H9 (cell line): ENCODE measurements at regions not wholly inside any gene's neighbourhood (a gene's known extent, or its start where the extent isn't known, plus 50 kb on each side); places are given as distances from the start of the nearest gene placed in this dataset.

Experiments
- DNase-seq: peaks from one replicate; pipeline ENCODE4 v3.0.0-alpha.2; 2017
- H2AFZ ChIP-seq: one replicate; pipeline ENCODE4 v1.6.1; 2013; ENCODE audit warnings: mild to moderate bottlenecking, low read length, control low read depth, moderate library complexity
- H2AK5ac ChIP-seq: 2 replicates; pipeline ENCODE4 v1.6.1; 2013; ENCODE audit warnings: low read length, control low read depth, mixed read lengths; ENCODE audit not compliant: insufficient read length
- H2BK120ac ChIP-seq: one replicate; pipeline ENCODE4 v1.6.1; 2013; ENCODE audit warnings: low read depth, mild to moderate bottlenecking, low read length, control low read depth, inconsistent platforms; ENCODE audit not compliant: poor library complexity, severe bottlenecking
- H2BK12ac ChIP-seq: 2 replicates; pipeline ENCODE4 v1.6.1; 2013; ENCODE audit warnings: low read length, control low read depth, mixed read lengths, low read depth; ENCODE audit not compliant: insufficient read length
- H2BK15ac ChIP-seq: 2 replicates; pipeline ENCODE4 v1.6.1; 2013; ENCODE audit warnings: low read depth, low read length, control low read depth
- H2BK20ac ChIP-seq: one replicate; pipeline ENCODE4 v1.6.1; 2013; ENCODE audit warnings: low read depth, mild to moderate bottlenecking, low read length, control low read depth, inconsistent platforms; ENCODE audit not compliant: poor library complexity, severe bottlenecking
- H2BK5ac ChIP-seq: 2 replicates; pipeline ENCODE4 v1.6.1; 2013; ENCODE audit warnings: low read length, control low read depth, mixed read lengths; ENCODE audit not compliant: insufficient read length
- H3K14ac ChIP-seq: 2 replicates; pipeline ENCODE4 v1.6.1; 2013; ENCODE audit warnings: low read length, control low read depth; ENCODE audit not compliant: insufficient read depth
- H3K18ac ChIP-seq: 2 replicates; pipeline ENCODE4 v1.6.1; 2013; ENCODE audit warnings: low read depth, mild to moderate bottlenecking, mixed read lengths, low read length, control low read depth; ENCODE audit not compliant: insufficient read length
- H3K23ac ChIP-seq: 2 replicates; pipeline ENCODE4 v1.6.1; 2013; ENCODE audit warnings: low read length, control low read depth, mixed read lengths, low read depth; ENCODE audit not compliant: insufficient read length
- H3K23me2 ChIP-seq: 2 replicates; pipeline ENCODE4 v1.6.1; 2013; ENCODE audit warnings: low read depth, mild to moderate bottlenecking, mixed read lengths, low read length, control low read depth; ENCODE audit not compliant: insufficient read length, poor library complexity, severe bottlenecking
- H3K27ac ChIP-seq: 2 replicates; pipeline ENCODE4 v1.5.1; 2013; ENCODE audit warnings: low read length, control low read depth, mixed read lengths, low read depth; ENCODE audit not compliant: insufficient read length
- H3K27me3 ChIP-seq: 2 replicates; pipeline ENCODE4 v1.6.1; 2013; ENCODE audit warnings: low read length, control low read depth, inconsistent platforms; ENCODE audit not compliant: insufficient read depth
- H3K4ac ChIP-seq: 2 replicates; pipeline ENCODE4 v1.6.1; 2013; ENCODE audit warnings: low read depth, mild to moderate bottlenecking, control low read depth, inconsistent platforms, low read length, moderate library complexity
- H3K4me1 ChIP-seq: 2 replicates; pipeline ENCODE4 v1.6.1; 2013; ENCODE audit warnings: low read length, control low read depth, inconsistent platforms; ENCODE audit not compliant: insufficient read depth
- H3K4me2 ChIP-seq: 2 replicates; pipeline ENCODE4 v1.6.1; 2013; ENCODE audit warnings: low read length, control low read depth, mixed read lengths; ENCODE audit not compliant: insufficient read length, insufficient read depth
- H3K56ac ChIP-seq: 2 replicates; pipeline ENCODE4 v1.6.1; 2013; ENCODE audit warnings: low read depth, mild to moderate bottlenecking, mixed read lengths, low read length, control low read depth; ENCODE audit not compliant: insufficient read length
- H3K79me1 ChIP-seq: 2 replicates; pipeline ENCODE4 v1.6.1; 2013; ENCODE audit warnings: low read depth, mild to moderate bottlenecking, moderate library complexity, low read length, control low read depth, inconsistent platforms; ENCODE audit not compliant: insufficient read depth, poor library complexity, severe bottlenecking
- H3K79me2 ChIP-seq: 2 replicates; pipeline ENCODE4 v1.6.1; 2013; ENCODE audit warnings: low read length, control low read depth, inconsistent platforms; ENCODE audit not compliant: insufficient read depth
- H3K9ac ChIP-seq: 2 replicates; pipeline ENCODE4 v1.6.1; 2013; ENCODE audit warnings: low read length, control low read depth, mixed read lengths; ENCODE audit not compliant: insufficient read length; ENCODE audit errors: extremely low read depth
- H3K9me3 ChIP-seq: one replicate; pipeline ENCODE4 v1.6.1; 2013; ENCODE audit warnings: low read depth, low read length, inconsistent platforms; ENCODE audit not compliant: control insufficient read depth
- H3T11ph ChIP-seq: one replicate; pipeline ENCODE4 v1.6.1; 2013; ENCODE audit warnings: mild to moderate bottlenecking, low read length, control low read depth, inconsistent platforms
- H4K20me1 ChIP-seq: one replicate; pipeline ENCODE4 v1.6.1; 2013; ENCODE audit not compliant: control insufficient read depth, insufficient read length, insufficient read depth
- H4K5ac ChIP-seq: 2 replicates; pipeline ENCODE4 v1.6.1; 2013; ENCODE audit warnings: low read depth, mild to moderate bottlenecking, mixed read lengths, low read length, control low read depth; ENCODE audit not compliant: insufficient read length
- H4K8ac ChIP-seq: replicated peaks from 2 replicates; pipeline ENCODE4 v1.6.1; 2013; ENCODE audit warnings: low read length, control low read depth, mixed read lengths, low read depth; ENCODE audit not compliant: insufficient read length
- H4K91ac ChIP-seq: 2 replicates; pipeline ENCODE4 v1.6.1; 2013; ENCODE audit warnings: low read depth, mild to moderate bottlenecking, moderate library complexity, mixed read lengths, low read length, control low read depth; ENCODE audit not compliant: insufficient read length
- H3K27ac Mint-ChIP-seq, 3 experiments: 2 replicates in 2 of 3; 3 replicates in 1 of 3; pipeline ENCODE4 v1.8.0; 2020 to 2021; ENCODE audit warnings: mixed read lengths in 3 of 3, mild to moderate bottlenecking in 1 of 3, moderate library complexity in 1 of 3
- H3K27me3 Mint-ChIP-seq: 2 replicates; pipeline ENCODE4 v1.8.0; 2021; ENCODE audit warnings: low read depth, mild to moderate bottlenecking, moderate library complexity, mixed read lengths
- H3K36me3 Mint-ChIP-seq, 3 experiments: 2 replicates in 2 of 3; 3 replicates in 1 of 3; pipeline ENCODE4 v1.8.0; 2020 to 2021; ENCODE audit warnings: low read depth in 3 of 3, mixed read lengths in 3 of 3; ENCODE audit not compliant: insufficient read depth in 1 of 3
- H3K4me1 Mint-ChIP-seq, 2 experiments: 2 replicates each; pipeline ENCODE4 v1.8.0; 2020; ENCODE audit warnings: mixed read lengths in 2 of 2
- H3K4me3 Mint-ChIP-seq, 2 experiments: 2 replicates in 1 of 2; 3 replicates in 1 of 2; pipeline ENCODE4 v1.8.0; 2020 to 2021; ENCODE audit warnings: mild to moderate bottlenecking in 2 of 2, mixed read lengths in 2 of 2, moderate library complexity in 1 of 2
- H3K9me3 Mint-ChIP-seq, 2 experiments: 2 replicates in 1 of 2; 3 replicates in 1 of 2; pipeline ENCODE4 v1.8.0; 2020; ENCODE audit warnings: mild to moderate bottlenecking in 2 of 2, mixed read lengths in 2 of 2, moderate library complexity in 1 of 2
- WGBS: extraction: QIAGEN DNeasy Blood & Tissue Kit; methylation state at CpG from one replicate; pipeline ENCODE4 v1.1.7; 2013; ENCODE audit warnings: missing lambda C conversion rate, low lambda C conversion rate, mixed read lengths; ENCODE audit not compliant: insufficient read length; ENCODE audit errors: extremely low coverage; 5-methylcytosine and 5-hydroxymethylcytosine counted together
- TF ChIP-seq, protein P1 (sequence below): fragments of 200-600 bp; sonication (generic); conservative IDR thresholded peaks from 3 replicates; pipeline ENCODE4 v1.8.0; 2021; ENCODE audit warnings: antibody characterized with exemption, mild to moderate bottlenecking

DNA sequence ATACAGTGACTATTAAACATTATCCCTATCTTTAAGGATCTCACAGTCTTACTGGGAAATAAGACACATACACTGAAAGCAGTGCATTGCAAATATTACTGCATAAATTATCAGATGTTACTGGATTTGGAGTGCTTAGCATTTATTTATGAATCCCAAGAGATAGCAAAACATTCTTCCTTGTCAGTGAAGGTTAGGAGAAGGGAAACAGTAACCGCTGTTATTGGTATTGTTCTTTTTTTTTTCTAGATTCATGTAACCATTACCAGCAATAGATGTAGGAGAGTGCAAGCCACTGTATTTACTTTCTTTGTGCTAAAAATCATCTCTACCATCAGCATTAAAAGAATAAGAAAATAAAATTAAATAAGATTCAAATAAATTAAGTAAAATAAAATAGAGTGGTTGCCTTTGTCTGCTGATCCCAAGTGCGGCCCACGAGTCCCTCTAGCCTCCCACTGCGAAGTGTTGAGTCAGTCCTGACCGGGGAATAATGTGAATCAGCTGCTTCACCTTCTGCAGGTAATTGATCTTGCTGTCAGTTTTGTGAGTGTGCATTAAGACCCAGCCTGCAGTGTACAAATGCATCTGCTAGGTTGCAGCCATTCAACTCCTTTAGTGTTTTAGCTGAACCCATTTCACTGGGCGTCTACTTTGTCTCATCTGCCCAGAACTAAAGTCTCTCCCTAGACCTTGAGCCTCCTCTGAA, 1344.9 kb downstream of the GATA3 start:
- Mint-ChIP-seq H3K9me3 (no peaks in the 10 kb centered on the region), H3K27ac (no peak overlapping the region), H3K27me3 (no peaks in the 10 kb centered on the region), H3K4me1 (no peaks in the 10 kb centered on the region; a peak in 1 of 4 replicates), H3K36me3 (no peaks in the 10 kb centered on the region; a peak in 1 of 7 replicates), H3K4me3 (no peak overlapping the region)
- no CpG with 5 or more reads among the region's 6 CpGs for WGBS
- no peaks in the 10 kb centered on the region for H3K9me3 ChIP-seq
- no peak overlapping the region for H2BK12ac ChIP-seq
- H3K56ac ChIP-seq: no peak overlapping the region
- no peak overlapping the region for H3K9ac ChIP-seq
- H3K27me3 ChIP-seq: no peaks in the 10 kb centered on the region
- H3K4me2 ChIP-seq: no peak overlapping the region
- H2AK5ac ChIP-seq: no peak overlapping the region
- no peak overlapping the region for H3K18ac ChIP-seq
- no peak for DNase-seq
- no peaks in the 10 kb centered on the region for H3K4me1 ChIP-seq
- no peak overlapping the region for H4K8ac ChIP-seq
- H3K14ac ChIP-seq: no peak overlapping the region
- H3K27ac ChIP-seq: no peak overlapping the region
- no peaks in the 10 kb centered on the region for H4K20me1 ChIP-seq
- no peak overlapping the region for H4K91ac ChIP-seq
- no peak overlapping the region for H2AFZ ChIP-seq
- no peak overlapping the region for H2BK20ac ChIP-seq
- no peaks in the 10 kb centered on the region for H3K79me1 ChIP-seq
- no peak overlapping the region for H2BK15ac ChIP-seq
- no peaks in the 10 kb centered on the region for H3K23me2 ChIP-seq
- H3K4ac ChIP-seq: no peak overlapping the region
- no peak overlapping the region for H3T11ph ChIP-seq
- H2BK120ac ChIP-seq: no peak overlapping the region
- H2BK5ac ChIP-seq: no peak overlapping the region
- TF ChIP-seq, protein P1, sequence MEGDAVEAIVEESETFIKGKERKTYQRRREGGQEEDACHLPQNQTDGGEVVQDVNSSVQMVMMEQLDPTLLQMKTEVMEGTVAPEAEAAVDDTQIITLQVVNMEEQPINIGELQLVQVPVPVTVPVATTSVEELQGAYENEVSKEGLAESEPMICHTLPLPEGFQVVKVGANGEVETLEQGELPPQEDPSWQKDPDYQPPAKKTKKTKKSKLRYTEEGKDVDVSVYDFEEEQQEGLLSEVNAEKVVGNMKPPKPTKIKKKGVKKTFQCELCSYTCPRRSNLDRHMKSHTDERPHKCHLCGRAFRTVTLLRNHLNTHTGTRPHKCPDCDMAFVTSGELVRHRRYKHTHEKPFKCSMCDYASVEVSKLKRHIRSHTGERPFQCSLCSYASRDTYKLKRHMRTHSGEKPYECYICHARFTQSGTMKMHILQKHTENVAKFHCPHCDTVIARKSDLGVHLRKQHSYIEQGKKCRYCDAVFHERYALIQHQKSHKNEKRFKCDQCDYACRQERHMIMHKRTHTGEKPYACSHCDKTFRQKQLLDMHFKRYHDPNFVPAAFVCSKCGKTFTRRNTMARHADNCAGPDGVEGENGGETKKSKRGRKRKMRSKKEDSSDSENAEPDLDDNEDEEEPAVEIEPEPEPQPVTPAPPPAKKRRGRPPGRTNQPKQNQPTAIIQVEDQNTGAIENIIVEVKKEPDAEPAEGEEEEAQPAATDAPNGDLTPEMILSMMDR: no peak
- no peak overlapping the region for H4K5ac ChIP-seq
- H3K79me2 ChIP-seq: no peaks in the 10 kb centered on the region
- no peak overlapping the region for H3K23ac ChIP-seq
